GM12872 (cell line): ENCODE measurements at regions not wholly inside any gene's neighbourhood (a gene's known extent, or its start where the extent isn't known, plus 50 kb on each side); places are given as distances from the start of the nearest gene placed in this dataset.

ENCODE experiments used
- CTCF ChIP-seq: IDR thresholded peaks from 3 replicates; pipeline ENCODE4 v1.5.1; 2011; ENCODE audit warnings: low read depth, mild to moderate bottlenecking, low read length, moderate library complexity; ENCODE audit not compliant: insufficient read depth

GRCh38 chr10:111148025-111148424, 71.2 kb downstream of the ADRA2A start:
- no peak for TF ChIP-seq CTCF

DNA sequence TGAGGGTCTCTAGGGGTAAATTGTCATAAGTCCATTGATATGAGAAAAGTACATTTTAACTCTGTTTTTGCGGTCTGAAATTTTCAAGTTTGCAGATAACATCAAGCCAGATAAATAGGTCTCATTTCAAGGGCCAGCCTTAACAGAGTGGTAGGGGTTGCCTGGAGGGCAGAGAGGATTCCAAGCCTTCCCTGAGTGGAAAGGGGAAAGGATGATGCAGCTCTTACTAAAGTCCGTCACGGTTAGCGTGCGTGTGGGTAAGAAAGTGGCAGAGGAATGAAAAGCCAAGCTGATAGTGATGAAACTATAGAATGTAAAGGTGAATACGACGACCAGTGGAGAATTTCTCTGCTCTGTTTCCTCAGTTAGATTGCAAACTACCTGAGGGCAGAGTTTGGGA, 71.6 kb downstream of the ADRA2A start:
- no peak for TF ChIP-seq CTCF

GRCh38 chr10:111150691-111151090, 73.9 kb downstream of the ADRA2A start:
- no peak for TF ChIP-seq CTCF

- TF ChIP-seq CTCF = no peak
Observed at GRCh38 chr10:111151595-111152307, 74.9 kb downstream of the ADRA2A start.

GRCh38 chr10:111156754-111157153, 79.9 kb downstream of the ADRA2A start:
- TF ChIP-seq CTCF = no peak

- TF ChIP-seq CTCF = no peak
Observed at GRCh38 chr10:111158595-111158994, 81.8 kb downstream of the ADRA2A start.

DNA sequence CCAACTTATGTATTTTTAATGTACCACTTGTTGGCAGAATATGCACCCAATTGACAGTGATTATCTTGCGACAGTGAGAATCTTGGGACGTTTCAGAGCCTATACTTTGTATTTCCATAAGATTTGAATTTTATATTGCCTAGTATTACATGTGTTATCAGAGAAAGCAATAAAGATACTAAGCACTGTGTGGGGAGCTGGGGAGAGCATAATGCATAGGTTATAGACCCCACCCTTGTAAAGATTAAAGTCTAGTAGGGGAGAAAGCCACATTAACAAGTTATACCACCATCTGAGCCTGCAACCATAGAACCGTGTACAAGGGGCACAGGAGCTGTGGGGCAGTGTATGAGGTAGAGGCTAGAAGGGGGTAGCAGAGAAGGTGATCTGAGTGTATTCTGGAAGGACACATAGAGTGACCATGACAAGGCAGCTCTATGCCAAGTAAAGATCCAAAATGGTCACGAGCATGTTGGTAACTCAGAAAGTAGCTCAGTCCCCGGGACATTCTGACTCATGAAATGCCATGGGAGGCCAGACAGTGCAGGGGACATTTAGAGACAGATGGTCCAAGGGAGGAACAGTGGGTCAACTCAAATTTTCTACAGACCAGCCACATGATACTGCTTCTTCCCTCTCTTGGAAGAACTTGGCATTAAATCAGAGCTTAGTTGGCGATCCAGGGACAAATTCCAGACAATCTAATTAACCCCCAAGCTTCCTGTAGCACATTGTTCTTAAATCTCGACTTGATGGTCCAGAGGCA, 84.5 kb downstream of the ADRA2A start:
- TF ChIP-seq CTCF = no peak
